Esophagus muscularis mucosa (tissue), 4 donors: ENCODE measurements at regions not wholly inside any gene's neighbourhood (a gene's known extent, or its start where the extent isn't known, plus 50 kb on each side); places are given as distances from the start of the nearest gene placed in this dataset.

ENCODE experiments used
- DNase-seq: peaks from one replicate; pipeline ENCODE4 v3.0.0-alpha.2; 2017; ENCODE audit errors: extremely low spot score
- H3K27ac ChIP-seq, 4 donors: fragments of 200-600 bp; sonication (generic); replicated peaks in 1 of 4; 1 replicate in 3 of 4; 2 replicates in 1 of 4; pipeline ENCODE4 v1.5.1; 2016 to 2019; ENCODE audit warnings: mild to moderate bottlenecking in 1 of 4
- H3K27me3 ChIP-seq, 4 donors: fragments of 200-600 bp; sonication (generic); one replicate each; pipeline versions ENCODE4 v1.5.1 to v1.6.0; 2016 to 2019
- H3K36me3 ChIP-seq, 4 donors: fragments of 200-600 bp; sonication (generic); one replicate each; pipeline ENCODE4 v1.5.1; 2016 to 2019
- H3K4me1 ChIP-seq, 4 donors: fragments of 200-600 bp; sonication (generic); one replicate each; pipeline ENCODE4 v1.5.1; 2016 to 2019
- H3K4me3 ChIP-seq, 4 donors: fragments of 200-600 bp; sonication (generic); 1 replicate in 2 of 4; 2 replicates in 2 of 4; pipeline ENCODE4 v1.5.1; 2016 to 2019; ENCODE audit warnings: mild to moderate bottlenecking in 4 of 4, moderate library complexity in 1 of 4
- H3K9me3 ChIP-seq, 4 donors: fragments of 200-600 bp; sonication (generic); 1 replicate in 3 of 4; 2 replicates in 1 of 4; pipeline ENCODE4 v1.5.1; 2016 to 2019
- CTCF ChIP-seq, 3 experiments: fragments of 200-600 bp in 2 of 3; fragments of 450-650 bp in 1 of 3; sonication (generic) in 2 of 3; IDR thresholded peaks; one replicate each; pipeline ENCODE4 v1.5.1; 2017 to 2019; ENCODE audit warnings: antibody characterized with exemption in 3 of 3, mild to moderate bottlenecking in 2 of 3, moderate library complexity in 1 of 3
- EP300 ChIP-seq: sonication (generic); formaldehyde crosslinking; IDR thresholded peaks from one replicate; pipeline ENCODE4 v1.6.1; 2017; ENCODE audit warnings: antibody characterized with exemption
- POLR2A ChIP-seq: fragments of 450-650 bp; IDR thresholded peaks from one replicate; pipeline ENCODE4 v1.6.1; 2017; ENCODE audit warnings: antibody characterized with exemption, moderate library complexity, mild to moderate bottlenecking, low read depth
- POLR2AphosphoS5 ChIP-seq, 2 donors: sonication (generic); formaldehyde crosslinking; IDR thresholded peaks; one replicate each; pipeline ENCODE4 v1.6.1; 2017; ENCODE audit warnings: antibody characterized with exemption in 2 of 2
- WGBS: methylation state at CpG from one replicate; pipeline ENCODE4 v1.1.5; 2018; 5-methylcytosine and 5-hydroxymethylcytosine counted together
- intact Hi-C: fragments of 100-400 bp; cut with DNase I; formaldehyde crosslinking; loops from one replicate; pipeline ENCODE4 v1.15.1; 2023

DNA sequence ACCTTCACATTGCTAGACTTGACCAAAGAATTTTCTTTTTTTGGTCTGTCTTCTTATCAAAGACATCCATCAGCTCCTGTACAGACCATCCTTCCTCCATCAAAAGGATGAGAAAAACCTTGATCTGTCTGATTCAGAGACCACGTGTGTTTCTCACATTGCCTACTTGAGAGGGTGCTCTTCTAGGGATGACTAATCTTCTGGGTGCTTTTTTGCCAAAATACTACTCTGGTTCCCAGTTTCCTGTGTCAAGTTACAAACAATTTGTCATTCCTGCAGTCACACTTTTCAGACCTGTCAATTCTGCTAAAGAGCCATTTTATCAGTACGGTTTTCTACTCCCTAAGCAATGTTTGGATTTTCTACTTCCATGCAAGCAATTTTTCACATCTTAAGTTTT, 492.2 kb downstream of the CDH11 start:
- intact Hi-C loops, result no loop called here
- H3K4me3 ChIP-seq, result no peak overlapping the region
- H3K4me1 ChIP-seq, result no peaks in the 10 kb centered on the region
- TF ChIP-seq CTCF (IDR thresholded peaks at IDR 0.05) (no peak), POLR2A (no peak)
- no peaks in the 10 kb centered on the region for H3K36me3 ChIP-seq
- DNase-seq, result no peak
- H3K9me3 ChIP-seq, result no peaks in the 10 kb centered on the region
- no peak overlapping the region for H3K27ac ChIP-seq
- H3K27me3 ChIP-seq, result no peaks in the 10 kb centered on the region
- WGBS, result 73% methylated on average over 2 of the region's 2 CpGs

DNA sequence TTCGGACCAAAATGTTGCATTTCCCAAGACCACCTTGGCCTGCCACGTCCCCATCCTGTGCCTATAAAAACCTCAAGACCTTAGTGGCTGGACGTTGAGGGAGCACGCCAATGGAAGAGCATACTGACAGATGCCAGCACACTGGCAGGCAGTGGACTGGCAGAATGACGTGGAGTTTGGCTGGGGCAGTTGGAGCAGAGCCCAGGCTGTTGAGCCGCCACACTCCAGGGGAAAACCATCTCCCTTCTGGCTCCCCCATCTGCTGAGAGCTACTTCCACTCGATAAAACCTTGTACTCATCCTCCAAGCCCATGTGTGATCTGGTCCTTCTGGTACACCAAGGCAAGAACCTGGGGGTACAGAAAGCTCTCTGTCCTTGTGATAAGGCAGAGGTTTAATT, 494.1 kb downstream of the CDH11 start:
- Histone ChIP-seq H3K36me3 (no peaks in the 10 kb centered on the region), H3K27me3 (no peaks in the 10 kb centered on the region), H3K9me3 (no peaks in the 10 kb centered on the region), H3K4me3 (no peak overlapping the region), H3K27ac (no peak overlapping the region), H3K4me1 (no peaks in the 10 kb centered on the region)
- no peak for DNase-seq
- WGBS, result 93% methylated on average over 5 of the region's 7 CpGs
- intact Hi-C loops, result no loop called here
- TF ChIP-seq EP300 (no peak), POLR2A (no peak), POLR2AphosphoS5 (IDR thresholded peaks at IDR 0.05) (no peak), CTCF (IDR thresholded peaks at IDR 0.05) (no peak)

DNA sequence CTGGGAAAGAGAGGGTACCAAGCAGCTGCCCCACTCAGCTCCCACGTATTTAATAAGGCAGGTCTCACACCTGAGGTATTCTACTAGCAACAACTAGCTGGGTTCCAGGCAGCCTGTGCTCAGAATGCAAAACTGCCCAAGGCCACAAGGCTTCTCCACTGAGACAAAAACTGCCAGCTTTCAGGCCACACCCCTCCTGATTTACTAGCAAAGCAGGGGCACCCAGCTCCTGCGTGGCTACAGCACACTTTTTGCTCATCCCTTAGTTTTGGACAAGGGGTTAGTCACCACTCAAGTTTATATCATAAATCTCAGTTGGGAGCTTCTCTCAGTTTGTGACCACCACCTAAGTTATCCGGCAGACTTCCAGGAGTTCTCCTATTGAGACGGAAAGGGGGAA, 494.6 kb downstream of the CDH11 start:
- intact Hi-C loops, result no loop called here
- Histone ChIP-seq H3K4me1 (no peaks in the 10 kb centered on the region), H3K4me3 (no peak overlapping the region), H3K27me3 (no peaks in the 10 kb centered on the region), H3K27ac (no peak overlapping the region), H3K36me3 (no peaks in the 10 kb centered on the region), H3K9me3 (no peaks in the 10 kb centered on the region)
- TF ChIP-seq EP300, result no peak
- no peak for TF ChIP-seq POLR2AphosphoS5 (IDR thresholded peaks at IDR 0.05)
- no peak for TF ChIP-seq POLR2A
- TF ChIP-seq CTCF (IDR thresholded peaks at IDR 0.05), result no peak
- DNase-seq, result no peak
- 82% methylated on average over 4 of the region's 4 CpGs for WGBS

DNA sequence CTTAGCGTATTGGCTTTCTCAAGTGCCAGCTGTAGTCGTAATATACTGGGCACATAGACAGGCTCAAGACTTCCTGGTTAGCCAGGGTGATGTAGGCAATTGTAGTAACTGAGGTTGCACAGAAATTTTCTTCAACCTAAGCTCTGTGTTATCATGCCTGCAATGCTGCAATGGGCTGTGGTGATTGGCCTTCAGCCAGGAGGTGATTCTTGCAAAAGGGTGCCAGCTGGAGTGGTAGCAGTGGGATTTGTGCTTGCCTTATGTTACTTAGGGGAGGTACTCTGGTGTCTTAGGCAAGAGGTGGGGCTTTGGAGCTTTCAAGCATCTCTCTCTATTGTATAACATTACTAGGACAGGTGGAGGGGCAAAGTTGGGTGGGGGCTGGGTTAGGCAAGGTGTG, 495.1 kb downstream of the CDH11 start:
- no peak for TF ChIP-seq EP300
- TF ChIP-seq POLR2AphosphoS5 (IDR thresholded peaks at IDR 0.05), result no peak
- TF ChIP-seq POLR2A, result no peak
- TF ChIP-seq CTCF (IDR thresholded peaks at IDR 0.05), result no peak
- no peak for DNase-seq
- Histone ChIP-seq H3K4me3 (no peak overlapping the region), H3K36me3 (no peaks in the 10 kb centered on the region), H3K9me3 (no peaks in the 10 kb centered on the region), H3K27ac (no peak overlapping the region), H3K4me1 (no peaks in the 10 kb centered on the region), H3K27me3 (no peaks in the 10 kb centered on the region)
- WGBS, result 95% methylated on average over 2 of the region's 2 CpGs
- intact Hi-C loops, result no loop called here

DNA sequence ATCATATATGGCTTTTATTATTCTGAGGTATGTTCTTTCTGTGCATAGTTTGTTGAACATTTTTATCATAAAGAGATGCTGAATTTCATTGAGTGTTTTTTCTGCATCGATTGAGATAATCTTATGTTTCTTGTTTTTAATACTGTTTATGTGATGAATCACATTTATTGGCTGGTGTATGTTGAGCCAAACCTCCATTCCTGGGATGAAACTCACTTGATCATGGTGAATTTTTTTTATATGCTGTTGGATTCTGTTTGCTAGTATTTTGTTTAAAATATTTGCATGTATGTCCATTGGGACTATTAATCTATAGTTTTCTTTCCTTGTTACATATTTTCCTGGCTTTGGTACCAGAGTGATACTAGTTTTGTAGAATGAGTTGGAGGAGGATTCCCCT, 500.2 kb downstream of the CDH11 start:
- Histone ChIP-seq H3K36me3 (no peaks in the 10 kb centered on the region), H3K4me1 (no peaks in the 10 kb centered on the region), H3K27me3 (no peaks in the 10 kb centered on the region), H3K9me3 (no peaks in the 10 kb centered on the region), H3K4me3 (no peak overlapping the region), H3K27ac (no peak overlapping the region)
- DNase-seq, result no peak
- TF ChIP-seq EP300 (no peak), POLR2AphosphoS5 (IDR thresholded peaks at IDR 0.05) (no peak), CTCF (IDR thresholded peaks at IDR 0.05) (no peak), POLR2A (no peak)
- 68% methylated on average over 1 of the region's 1 CpG for WGBS
- intact Hi-C loops, result no loop called here
